Superior temporal gyrus (tissue), 1 donor: ENCODE measurements at regions not wholly inside any gene's neighbourhood (a gene's known extent, or its start where the extent isn't known, plus 50 kb on each side); places are given as distances from the start of the nearest gene placed in this dataset.
"Not testable (repeated sequence)": the region's sequence is repeated elsewhere in the genome, so short reads cannot be mapped to it uniquely, and the experiment has no call there.

Experiments
- DNase-seq: peaks from one replicate; pipeline ENCODE4 v3.0.0-alpha.2; 2016; ENCODE audit errors: extremely low spot score

GRCh38 chr4:56142088-56142487, 193.3 kb downstream of the CEP135 start:
- no peak for DNase-seq

- DNase-seq = no peak
These were observed 190.6 kb downstream of the CEP135 start for GRCh38 chr4:56139241-56139827.

- not testable (repeated sequence) for DNase-seq
These were observed 186.1 kb downstream of the CEP135 start for GRCh38 chr4:56134834-56135233.

GRCh38 chr4:56134266-56134665, 185.5 kb downstream of the CEP135 start:
- DNase-seq = no peak

- DNase-seq = no peak
These were observed 184.1 kb downstream of the CEP135 start for GRCh38 chr4:56132835-56133234.

GRCh38 chr4:56132188-56132587, 183.4 kb downstream of the CEP135 start:
- not testable (repeated sequence) for DNase-seq

GRCh38 chr4:56130606-56131155, 181.9 kb downstream of the CEP135 start:
- no peak for DNase-seq

GRCh38 chr4:56129431-56129861, 180.7 kb downstream of the CEP135 start:
- no peak for DNase-seq

- no peak for DNase-seq
These were observed 179.5 kb downstream of the CEP135 start for GRCh38 chr4:56128213-56128612.

GRCh38 chr4:56127716-56128115, 179.0 kb downstream of the CEP135 start:
- no peak for DNase-seq

- DNase-seq = no peak
These were observed 174.8 kb downstream of the CEP135 start for GRCh38 chr4:56123547-56123946.

- no peak for DNase-seq
These were observed 174.3 kb downstream of the CEP135 start for GRCh38 chr4:56123051-56123450.

- DNase-seq = no peak
These were observed 170.1 kb downstream of the CEP135 start for GRCh38 chr4:56118845-56119244.

- no peak for DNase-seq
These were observed 169.3 kb downstream of the CEP135 start for GRCh38 chr4:56118055-56118454.

- no peak for DNase-seq
These were observed 167.2 kb downstream of the CEP135 start for GRCh38 chr4:56115898-56116297.

- DNase-seq = no peak
These were observed 163.6 kb downstream of the CEP135 start for GRCh38 chr4:56112377-56112776.

- no peak for DNase-seq
These were observed 157.7 kb downstream of the CEP135 start for GRCh38 chr4:56106180-56107147.

- no peak for DNase-seq
These were observed 155.4 kb downstream of the CEP135 start for GRCh38 chr4:56104188-56104587.

- DNase-seq = no peak
These were observed 153.9 kb downstream of the CEP135 start for GRCh38 chr4:56102601-56103000.

- DNase-seq = peak; percentile 50
These were observed 150.6 kb downstream of the CEP135 start for GRCh38 chr4:56099378-56099786.

- no peak for DNase-seq
These were observed 144.8 kb downstream of the CEP135 start for GRCh38 chr4:56093576-56093975.

- no peak for DNase-seq
These were observed 143.8 kb downstream of the CEP135 start for GRCh38 chr4:56092540-56092939.

GRCh38 chr4:56086561-56086960, 137.8 kb downstream of the CEP135 start:
- no peak for DNase-seq
